HG03457 (cell line): ENCODE measurements at regions not wholly inside any gene's neighbourhood (a gene's known extent, or its start where the extent isn't known, plus 50 kb on each side); places are given as distances from the start of the nearest gene placed in this dataset.

Experiments
- ATAC-seq: cut with Tn5 transposase; IDR thresholded peaks from one replicate; pipeline ENCODE4 v1.9.1; 2021; ENCODE audit warnings: moderate number of reproducible peaks; ENCODE audit not compliant: unreplicated experiment

DNA sequence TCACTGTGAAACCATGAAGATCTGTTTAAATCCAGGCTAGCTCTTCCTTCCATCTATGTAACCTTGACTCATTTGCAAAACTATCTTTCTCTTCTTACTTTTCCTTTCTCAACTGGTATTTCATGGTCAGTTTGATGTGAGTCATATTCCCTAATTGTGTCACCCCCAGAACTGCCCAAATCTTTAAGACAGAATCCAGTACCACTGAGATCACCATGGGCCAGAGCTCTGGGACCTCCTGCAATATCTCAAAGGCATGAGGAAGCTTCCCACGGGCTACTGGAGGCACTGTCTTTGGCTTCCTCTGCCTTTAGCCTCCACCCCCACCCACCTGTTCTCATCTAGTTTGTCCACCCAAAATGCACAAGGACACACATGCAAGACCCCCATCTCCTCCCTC is 274.4 kb upstream of the FMN2 start:
- no peak for ATAC-seq

DNA sequence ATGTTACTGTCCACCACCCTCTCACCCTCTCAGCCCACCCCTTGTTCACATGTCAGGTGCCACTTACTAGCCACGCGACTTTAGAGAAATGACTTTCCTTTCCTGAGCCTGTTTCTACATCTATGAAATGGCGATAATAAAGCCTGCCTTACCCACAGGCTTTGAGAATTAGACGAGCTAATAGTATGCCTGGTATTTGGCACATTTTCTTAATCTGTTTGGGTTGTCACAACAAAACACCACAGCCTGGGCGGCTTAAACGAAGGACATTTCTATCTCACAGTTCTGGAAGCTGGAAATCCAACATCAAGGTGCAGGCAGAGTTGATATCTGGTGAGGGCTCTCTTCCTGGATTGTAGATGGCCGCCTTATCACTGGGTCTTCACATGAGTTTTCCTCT is 273.9 kb upstream of the FMN2 start:
- no peak for ATAC-seq

DNA sequence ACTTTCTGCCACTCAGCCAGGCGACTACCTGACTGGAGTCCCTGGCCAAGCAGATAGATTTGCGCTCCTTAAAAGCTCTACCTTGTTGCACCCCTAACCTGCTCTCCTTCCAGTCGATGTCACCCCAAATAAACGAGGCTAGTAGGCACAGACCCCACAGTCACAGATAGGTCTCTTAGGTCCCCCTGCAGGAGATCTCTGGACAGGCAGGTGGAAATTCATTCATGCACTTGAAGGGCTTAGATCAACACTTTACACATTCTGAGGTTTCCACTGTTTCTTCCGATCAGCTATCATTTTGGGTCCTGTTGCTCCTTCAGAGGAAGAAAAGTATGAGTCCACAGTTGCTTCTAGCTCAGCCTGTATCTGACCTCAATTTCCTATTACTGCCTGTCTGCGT is 272.6 kb upstream of the FMN2 start:
- no peak for ATAC-seq

DNA sequence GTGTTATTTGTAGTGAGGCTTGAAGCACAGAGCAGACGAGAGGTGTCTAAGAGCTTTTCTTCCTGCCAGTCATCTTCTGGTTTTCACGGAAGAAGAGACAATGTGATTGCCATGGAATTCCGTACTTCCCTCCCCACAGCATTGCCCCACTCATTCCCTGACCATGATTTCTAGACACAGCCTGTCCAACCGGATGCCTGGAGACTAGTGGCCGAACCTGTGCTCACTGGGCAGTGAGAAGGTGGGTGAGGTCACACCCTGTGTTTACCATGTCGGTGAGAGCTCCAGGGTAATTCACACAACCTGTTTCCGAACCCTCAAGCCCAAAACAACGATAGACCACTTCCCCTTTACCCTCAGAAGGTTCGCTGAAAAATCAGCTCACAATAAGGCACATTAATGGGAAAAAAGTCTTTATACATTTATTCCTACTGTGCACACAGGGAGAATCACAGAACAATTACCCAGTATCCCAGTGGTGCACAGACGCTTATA is 271.9 kb upstream of the FMN2 start:
- ATAC-seq, result no peak

DNA sequence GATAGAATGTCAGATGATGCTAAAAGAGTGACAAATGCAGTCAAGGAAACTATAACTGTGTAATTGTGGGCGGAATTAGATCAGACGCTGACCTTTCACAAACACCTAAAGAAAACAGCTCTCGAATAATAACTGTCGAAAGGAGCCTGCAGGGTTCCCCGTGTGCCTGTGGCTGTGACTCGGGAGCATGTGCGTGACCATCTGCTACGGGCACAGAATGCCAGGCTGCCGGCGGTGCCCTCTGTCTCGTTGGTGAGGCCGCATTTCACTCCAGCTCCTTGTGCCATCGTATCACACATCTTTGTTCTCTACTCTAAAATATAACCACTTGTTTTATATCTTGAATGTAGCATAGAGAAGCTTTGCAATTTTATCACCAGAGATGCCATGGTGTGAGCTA is 267.8 kb upstream of the FMN2 start:
- no peak for ATAC-seq

DNA sequence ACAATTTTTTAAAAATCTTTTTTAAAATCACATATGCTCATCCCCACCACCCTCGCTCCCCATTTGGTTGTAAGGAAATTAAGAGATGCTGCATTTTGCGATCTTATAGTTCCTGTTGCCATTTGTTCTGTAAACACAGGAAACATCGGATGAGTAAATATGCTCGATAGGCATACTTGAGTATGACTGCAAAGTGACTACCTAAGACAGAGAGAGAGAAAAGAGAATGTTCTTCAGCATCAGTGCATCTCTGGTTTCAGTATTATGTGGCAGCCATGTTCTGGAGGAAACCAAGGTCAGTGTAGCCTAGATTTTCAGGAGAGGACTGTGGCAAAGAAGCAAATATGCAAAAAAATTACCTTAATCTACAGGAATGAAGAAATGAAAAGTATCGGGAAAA is 265.5 kb upstream of the FMN2 start:
- no peak for ATAC-seq

DNA sequence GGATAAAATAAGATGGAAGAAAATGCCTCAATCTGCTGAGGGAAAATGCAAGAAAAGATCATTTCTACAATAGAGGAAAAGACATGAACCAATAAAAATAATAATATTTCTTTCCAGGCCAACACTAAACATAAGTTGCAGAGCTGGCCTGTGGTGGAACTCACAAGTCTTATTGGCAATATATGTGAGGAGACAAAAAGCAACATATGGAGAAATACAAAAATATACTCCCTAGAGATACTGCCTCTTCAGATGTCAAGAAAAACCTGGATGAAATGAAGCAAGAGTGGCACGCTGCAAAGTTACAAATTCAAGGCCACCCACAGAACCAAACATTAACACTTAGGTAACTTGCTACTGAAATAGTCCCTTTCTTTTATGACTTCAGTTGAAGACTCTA is 264.9 kb upstream of the FMN2 start:
- ATAC-seq, result no peak

DNA sequence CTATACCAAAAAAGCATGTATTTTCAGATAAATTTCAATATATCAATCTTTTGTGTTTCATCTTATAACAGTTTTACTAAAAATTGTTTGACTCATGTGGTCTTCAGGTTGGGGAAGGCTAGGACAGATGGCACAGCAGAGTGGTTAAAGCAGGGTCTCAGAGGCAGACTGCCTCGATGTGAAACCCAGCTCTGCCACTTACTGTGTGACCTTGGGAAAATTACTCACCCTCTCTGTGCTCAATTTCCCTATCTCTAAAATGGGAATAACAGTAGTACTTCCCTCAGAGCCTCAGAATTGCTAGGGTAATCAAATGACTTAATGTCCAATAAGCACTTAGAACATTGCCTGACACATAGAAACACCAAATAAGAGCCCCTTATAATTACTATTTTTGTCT is 262.1 kb upstream of the FMN2 start:
- no peak for ATAC-seq

DNA sequence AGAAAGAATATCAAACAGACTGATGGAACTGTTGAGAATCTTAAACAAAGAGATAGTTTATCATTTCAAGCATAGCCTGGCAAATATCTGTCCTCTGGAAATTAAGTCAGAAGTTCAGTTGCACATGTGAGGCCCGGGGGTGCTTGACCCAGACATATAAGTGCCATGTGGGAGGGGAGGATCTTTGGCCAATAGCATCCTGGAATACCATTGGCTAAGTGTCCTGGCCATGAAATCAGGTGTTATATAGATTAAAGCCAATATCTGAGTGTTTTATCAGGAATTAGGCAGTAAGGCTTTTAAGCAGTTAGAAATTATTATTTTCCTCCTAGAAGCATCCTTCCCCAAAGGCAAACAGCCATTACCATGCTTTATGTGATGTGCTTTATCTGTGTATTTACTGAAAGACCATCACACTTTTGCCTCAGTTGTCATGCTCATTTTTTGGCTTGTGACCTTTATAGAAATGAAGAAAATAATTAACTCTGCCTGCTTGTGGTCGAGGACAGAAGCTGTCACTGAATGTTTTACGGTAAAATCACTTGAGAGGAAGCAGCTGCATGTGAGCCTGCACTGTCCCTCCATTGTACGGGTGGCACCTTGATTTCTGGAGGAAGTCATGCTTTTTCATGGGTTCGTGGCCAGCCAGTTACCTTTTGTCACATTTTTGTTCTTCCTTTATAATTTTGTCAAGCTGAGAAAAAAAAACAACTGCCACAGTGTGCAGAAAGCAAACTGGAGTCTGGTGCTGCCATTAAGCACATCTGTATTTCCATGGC is 259.9 kb upstream of the FMN2 start:
- no peak for ATAC-seq

DNA sequence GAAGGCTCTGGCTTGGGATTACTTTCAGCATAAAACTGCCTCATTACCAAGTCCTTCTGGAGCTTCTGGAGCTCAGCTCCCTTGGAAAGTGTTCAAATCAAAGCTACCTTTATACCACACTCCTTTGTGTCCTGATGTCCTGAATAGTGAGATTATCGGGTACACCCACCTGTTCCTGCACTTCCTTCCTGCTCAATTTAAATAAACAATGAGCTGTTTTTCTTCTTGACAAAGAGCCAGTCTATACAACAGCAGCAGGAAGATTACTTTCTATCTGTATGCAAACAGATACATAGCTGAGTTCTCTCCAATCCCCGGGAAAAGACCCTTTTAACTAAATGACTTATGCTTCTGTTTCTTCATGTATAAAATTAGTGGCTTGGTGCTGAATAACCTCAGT is 258.0 kb upstream of the FMN2 start:
- ATAC-seq, result no peak

DNA sequence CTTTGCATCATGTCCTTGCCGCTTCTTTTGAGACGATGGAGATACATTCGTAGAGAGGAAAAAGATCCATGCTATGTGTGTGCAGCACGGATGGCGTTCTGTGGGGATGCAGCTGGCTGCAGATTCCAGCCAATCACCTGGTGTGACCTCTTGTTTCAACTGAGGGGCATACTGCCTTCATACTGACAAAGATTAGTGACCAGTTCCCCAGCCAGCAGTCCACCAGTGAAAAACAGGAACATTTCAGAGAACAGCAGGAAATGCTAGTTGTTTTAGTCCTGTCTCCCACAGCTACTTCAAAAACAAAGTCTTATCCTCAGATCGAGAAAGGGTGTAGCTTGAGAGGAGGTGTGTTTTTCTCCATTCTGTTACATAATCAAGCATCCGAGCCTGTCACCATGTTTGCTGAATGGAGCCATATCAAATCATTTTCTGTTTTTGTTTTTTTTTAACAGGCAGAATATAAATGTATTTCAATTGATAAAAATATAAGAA is 255.7 kb upstream of the FMN2 start:
- ATAC-seq, result no peak

DNA sequence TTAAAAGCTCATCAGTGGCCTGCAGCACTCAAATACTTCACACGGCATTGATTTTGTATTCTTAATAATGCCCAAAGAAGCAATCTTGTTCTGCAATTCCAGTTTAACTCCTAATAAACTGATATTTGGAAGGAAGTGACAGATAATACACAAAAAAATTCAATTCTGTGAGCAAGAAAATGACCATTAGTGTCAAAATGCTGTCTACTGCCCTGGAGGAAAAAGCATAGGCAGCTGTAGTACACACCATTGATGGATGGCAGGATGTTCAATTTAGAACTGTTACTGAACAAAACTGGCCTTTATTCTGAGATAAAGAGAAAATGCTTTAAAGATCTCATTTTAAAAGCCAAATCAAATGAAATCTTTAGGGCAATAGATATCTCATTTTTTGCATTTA is 251.3 kb upstream of the FMN2 start:
- no peak for ATAC-seq

DNA sequence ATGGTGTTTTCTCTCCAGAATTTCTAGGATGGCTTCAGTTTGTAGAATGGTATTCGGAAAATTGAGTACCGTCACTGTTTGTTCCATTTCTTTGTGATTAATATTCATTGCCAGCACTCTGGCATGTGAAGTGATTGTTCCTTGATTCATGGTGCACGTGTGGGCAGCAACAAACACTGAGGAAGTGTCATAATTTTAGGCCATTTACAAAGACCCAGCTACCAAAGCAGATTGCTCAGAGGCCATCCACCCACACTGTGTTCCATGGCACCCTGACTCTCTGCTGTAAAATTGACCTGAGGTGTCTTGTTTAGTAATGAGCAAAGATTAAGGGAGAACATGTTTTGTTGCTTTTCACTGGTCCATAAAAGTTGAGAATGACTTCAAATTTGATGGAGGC is 250.9 kb upstream of the FMN2 start:
- ATAC-seq, result no peak

DNA sequence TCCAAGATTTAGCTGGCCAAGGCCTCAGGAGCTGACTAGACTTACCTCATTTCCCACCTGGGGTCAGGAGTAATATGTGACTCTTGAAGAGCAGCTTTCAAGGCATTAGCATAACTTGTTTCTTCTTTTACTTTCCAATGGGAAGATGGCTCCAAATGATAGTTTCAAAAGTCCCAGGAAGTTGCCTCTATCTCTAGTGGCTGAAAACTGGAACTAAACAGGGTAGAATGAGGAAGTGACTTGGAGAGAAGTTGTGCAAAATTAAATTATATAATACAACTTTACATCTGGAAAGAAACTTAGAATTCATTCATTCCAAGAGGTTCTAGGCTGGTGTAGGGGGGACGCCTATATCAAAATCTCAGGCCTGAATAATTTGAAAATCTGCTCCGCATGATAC is 250.1 kb upstream of the FMN2 start:
- ATAC-seq, result no peak

DNA sequence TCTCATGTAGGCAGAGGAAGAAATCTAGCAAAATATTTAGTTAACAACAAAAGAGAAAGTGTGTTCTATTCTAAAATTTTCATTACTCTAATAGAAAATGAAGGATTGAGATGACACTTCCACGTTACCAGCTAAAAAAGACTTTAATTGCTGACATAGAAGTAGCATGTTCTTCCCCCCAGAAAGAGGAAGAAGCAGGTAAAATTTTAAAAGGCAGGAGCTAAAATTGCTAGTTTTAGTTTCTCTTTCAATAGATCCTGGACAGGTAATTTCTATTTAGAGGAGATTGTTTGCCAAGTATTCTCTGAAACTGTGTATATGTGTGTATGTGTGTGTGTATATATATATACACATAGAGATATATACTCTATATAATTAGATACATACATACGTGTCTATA is 248.1 kb upstream of the FMN2 start:
- ATAC-seq, result no peak

DNA sequence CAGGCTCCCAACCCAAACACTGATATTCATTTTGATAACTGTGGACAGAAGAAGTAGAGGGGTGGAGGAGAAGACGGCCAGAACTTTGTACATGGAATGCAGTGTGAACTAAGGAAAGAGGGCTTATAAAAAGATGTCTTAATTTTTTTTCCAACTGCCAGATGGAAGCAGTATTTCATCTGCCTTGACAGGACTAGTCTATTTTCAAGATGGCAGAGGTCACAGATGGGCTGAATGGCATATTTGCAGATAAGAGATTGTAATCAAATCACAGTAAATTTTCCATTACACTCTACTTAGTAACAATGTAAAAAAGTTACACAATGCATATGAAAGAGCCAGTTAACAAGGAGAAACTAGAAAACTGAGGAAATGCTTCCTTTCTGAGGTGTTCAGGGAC is 246.8 kb upstream of the FMN2 start:
- no peak for ATAC-seq

DNA sequence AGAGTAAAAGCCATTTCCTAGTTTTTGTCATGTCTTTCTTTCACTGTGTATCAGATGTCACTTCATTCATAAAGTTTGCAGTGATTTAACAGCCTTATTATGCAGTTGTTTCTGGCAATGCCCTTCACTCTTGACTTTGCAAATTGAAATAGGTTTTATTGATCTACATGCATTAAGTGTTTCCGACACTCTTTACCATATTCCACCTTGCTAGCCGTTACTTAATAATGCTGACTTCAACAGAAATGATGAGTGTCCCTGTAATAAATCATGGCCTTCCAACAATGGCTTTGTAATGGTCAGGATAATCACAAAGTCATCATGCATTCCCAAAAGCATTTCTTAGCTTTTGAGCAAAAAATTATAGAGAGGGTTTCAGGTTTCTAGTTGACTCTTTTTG is 236.8 kb upstream of the FMN2 start:
- no peak for ATAC-seq

DNA sequence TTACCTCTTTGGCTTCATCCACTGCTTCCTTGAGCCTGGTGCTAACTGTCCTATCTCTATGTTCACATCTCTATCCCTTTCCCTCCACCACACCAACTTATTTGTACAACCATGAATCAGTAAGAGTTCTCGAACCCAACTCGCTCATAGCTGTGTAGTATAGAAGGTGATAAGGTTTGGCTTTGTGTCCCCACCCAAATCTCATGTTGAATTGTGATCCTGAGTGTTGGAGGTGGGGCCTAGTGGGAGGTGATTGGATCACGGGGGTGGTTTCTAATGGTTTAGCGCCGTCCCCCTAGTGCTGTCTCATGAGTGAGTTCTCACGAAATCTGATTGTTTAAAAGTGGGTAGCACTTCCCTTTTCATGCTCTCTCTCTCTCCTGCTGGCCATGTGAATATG is 235.6 kb upstream of the FMN2 start:
- ATAC-seq, result no peak

DNA sequence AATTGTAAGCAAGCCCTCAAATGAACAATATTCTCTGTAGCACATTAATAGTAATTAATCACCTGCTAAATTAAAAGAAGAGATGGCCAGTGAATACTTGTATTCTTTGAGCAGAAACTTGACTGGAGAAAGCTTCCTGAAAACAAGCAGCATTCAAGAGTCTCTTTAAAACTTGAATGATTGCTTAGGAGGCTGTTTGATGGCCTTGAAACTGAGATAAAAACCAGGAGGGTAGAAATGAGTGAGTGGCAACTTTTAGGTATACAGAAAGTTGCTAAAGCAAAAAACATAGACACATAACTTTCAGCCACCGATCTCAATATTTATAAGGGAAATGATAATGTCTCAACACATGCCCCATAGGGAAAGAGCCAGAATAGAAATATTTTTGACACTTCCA is 234.8 kb upstream of the FMN2 start:
- no peak for ATAC-seq

DNA sequence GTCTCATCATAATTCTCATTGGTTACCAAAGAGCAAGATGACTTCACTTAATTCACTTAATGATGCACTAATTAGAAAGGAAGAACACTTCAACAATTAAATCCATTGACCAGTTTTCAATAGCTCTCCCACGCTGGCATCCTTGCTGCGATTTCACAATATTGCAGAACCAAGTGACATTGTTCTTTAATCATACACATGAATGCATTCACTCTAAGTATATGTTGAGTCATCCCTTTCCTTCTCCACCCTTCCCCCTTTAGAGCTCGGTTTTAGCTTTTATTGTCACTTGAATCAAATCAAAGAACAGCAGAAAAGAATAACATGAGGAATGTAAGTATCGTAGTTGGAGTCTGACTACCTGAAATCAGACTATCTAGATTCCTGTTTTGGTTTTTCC is 233.6 kb upstream of the FMN2 start:
- no peak for ATAC-seq

DNA sequence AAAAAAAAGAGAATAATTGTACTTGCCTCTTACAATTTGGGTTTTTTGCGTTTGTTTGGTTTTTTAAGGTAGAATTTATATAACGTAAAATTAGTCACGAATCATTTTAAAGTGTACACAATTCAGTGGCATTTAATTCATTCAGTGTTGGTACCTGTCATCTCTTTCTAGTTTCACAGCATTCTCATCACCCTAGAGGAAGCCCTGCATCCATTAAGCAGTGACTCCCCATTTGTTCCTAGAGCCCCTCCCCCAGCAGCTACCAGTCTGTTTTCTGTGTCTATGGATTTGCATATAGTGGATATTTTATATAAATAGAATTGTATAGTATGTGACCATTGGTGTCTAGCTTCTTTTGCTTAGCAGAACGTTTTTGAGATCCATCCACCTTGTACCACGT is 233.2 kb upstream of the FMN2 start:
- ATAC-seq, result no peak

DNA sequence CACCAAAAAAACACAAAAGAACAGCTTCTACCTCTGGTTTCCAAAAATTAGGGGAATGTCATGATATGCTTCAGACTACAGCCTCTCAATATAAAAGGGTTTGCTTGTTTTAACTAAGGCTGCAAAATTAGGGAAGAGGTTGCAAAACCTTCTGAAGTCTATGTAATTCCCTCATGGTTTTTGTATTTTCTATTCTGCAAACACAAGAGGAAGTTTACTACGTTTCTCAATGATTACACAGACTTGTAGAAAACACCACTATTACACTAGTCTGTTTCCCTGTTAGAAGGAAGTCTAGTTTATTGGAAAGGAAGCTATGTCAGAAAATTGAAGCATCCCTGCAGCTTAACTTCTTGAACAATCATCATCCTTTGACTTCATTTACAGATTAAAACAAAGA is 229.7 kb upstream of the FMN2 start:
- ATAC-seq, result no peak
